ENCODE measurements at regions not wholly inside any gene's neighbourhood (a gene's known extent, or its start where the extent isn't known, plus 50 kb on each side); places are given as distances from the start of the nearest gene placed in this dataset.

DNA sequence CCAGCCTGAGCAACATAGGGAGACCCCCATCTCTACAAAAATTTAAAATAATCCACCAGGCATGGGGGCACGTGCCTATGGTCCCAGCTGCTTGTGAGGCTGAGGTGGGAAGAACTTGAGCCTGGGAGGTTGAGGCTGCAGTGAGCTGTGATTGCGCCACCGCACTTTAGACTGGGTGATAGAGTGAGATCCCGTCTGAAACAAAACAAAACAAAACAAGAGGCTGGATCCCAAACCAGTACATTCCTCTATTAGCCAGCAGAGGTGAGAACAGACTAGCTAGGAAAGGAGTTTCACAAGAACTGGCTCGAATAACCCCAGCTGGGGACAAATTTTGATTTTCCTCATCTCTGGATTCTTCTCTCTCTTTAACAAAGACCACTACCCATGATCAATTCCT, 366.7 kb upstream of the ZFHX3 start:
- H3K9ac ChIP-seq (replicated peaks in 1 of 4; ENCODE audit: extremely low read depth in 1 of 4, low read depth in 3 of 4, low read length in 3 of 4) = no peak overlapping the region
- POLR2A ChIA-PET (ENCODE audit: partially characterized antibody) = no interaction called here
- no peak overlapping the region for H2BK12ac ChIP-seq (ENCODE audit: low read depth, low read length)
- no peak overlapping the region for H4K5ac ChIP-seq (ENCODE audit: insufficient read length, low read depth, low read length)
- no peaks in the 10 kb centered on the region for H3K23me2 ChIP-seq (ENCODE audit: low read depth, low read length)
- H2BK120ac ChIP-seq (replicated peaks; ENCODE audit: low read depth, low read length) = no peak overlapping the region
- no peak overlapping the region for H2BK20ac ChIP-seq (ENCODE audit: low read length)
- no peaks in the 10 kb centered on the region for H4K20me1 ChIP-seq (replicated peaks in 1 of 2; ENCODE audit: control insufficient read depth in 1 of 2, insufficient read depth in 2 of 2, low read length in 2 of 2)
- H3K4me2 ChIP-seq (ENCODE audit: insufficient read depth in 1 of 2, low read depth in 2 of 2, low read length in 2 of 2) = no peak overlapping the region
- H3K14ac ChIP-seq (ENCODE audit: insufficient read length) = no peak overlapping the region
- no peaks in the 10 kb centered on the region for H3K27me3 ChIP-seq (replicated peaks in 1 of 4; ENCODE audit: control insufficient read depth in 3 of 4, extremely low read depth in 1 of 4, insufficient read depth in 3 of 4, low read length in 3 of 4)
- no peak overlapping the region for H3K18ac ChIP-seq (ENCODE audit: extremely low read depth, low read length)
- no peak overlapping the region; the same call in 1 of the 2 replicates for H2AFZ ChIP-seq (ENCODE audit: low read length)
- H3K79me1 ChIP-seq (ENCODE audit: low read depth, low read length) = no peaks in the 10 kb centered on the region
- CTCF ChIA-PET (ENCODE audit: partially characterized antibody) = interaction anchor here (0.6 to 0.9 kb wide), 2 partner anchors 10 to 24 kb away, joined by 3 read pairs; no protein-coding TSS in a partner anchor
- H3K23ac ChIP-seq (ENCODE audit: insufficient read length) = no peak overlapping the region
- no peak overlapping the region for H2BK5ac ChIP-seq (ENCODE audit: low read depth, low read length)
- no peaks in the 10 kb centered on the region for H3K79me2 ChIP-seq (ENCODE audit: control insufficient read depth in 1 of 2, insufficient read depth in 2 of 2, low read length in 2 of 2)
- H3K4me3 ChIP-seq (ENCODE audit: extremely low read depth in 1 of 4, insufficient read depth in 2 of 4, low read depth in 3 of 4, low read length in 4 of 4) = no peak overlapping the region
- WGBS, 2 experiments (ENCODE audit: extremely low coverage in 1 of 2, insufficient coverage in 1 of 2, insufficient read length in 1 of 2, insufficient replicate concordance in 2 of 2, low coverage in 1 of 2, low lambda C conversion rate in 2 of 2, missing lambda C conversion rate in 1 of 2) = 90% methylated on average over 5 of the region's 5 CpGs; no CpG with 5 or more reads in 1 of the 2 experiments
- H3K4me1 ChIP-seq (replicated peaks in 1 of 4; ENCODE audit: control insufficient read depth in 3 of 4, insufficient read depth in 4 of 4, low read length in 3 of 4) = no peaks in the 10 kb centered on the region
- no peak overlapping the region for H2AK5ac ChIP-seq (ENCODE audit: low read depth, low read length)
- no peak overlapping the region for H2BK15ac ChIP-seq (ENCODE audit: low read length)
- DNase-seq (ENCODE audit: low read depth in 1 of 2, low spot score in 2 of 2) (no peak), FAIRE-seq (no peak)
- H3K27ac ChIP-seq (ENCODE audit: low read depth, low read length) = no peak overlapping the region
- no peak overlapping the region for H3K4ac ChIP-seq (replicated peaks; ENCODE audit: insufficient read length, low read depth, low read length)
- H4K8ac ChIP-seq (ENCODE audit: extremely low read depth, insufficient read depth, low read length) = no peak overlapping the region
- no peaks in the 10 kb centered on the region for H3K36me3 ChIP-seq (ENCODE audit: control insufficient read depth in 2 of 4, insufficient read depth in 4 of 4, low read length in 3 of 4)
- H3K56ac ChIP-seq (replicated peaks; ENCODE audit: insufficient read length, low read depth, low read length) = no peak overlapping the region
- no peak overlapping the region for H4K91ac ChIP-seq (replicated peaks; ENCODE audit: insufficient read length, low read length)
- no peaks in the 10 kb centered on the region for H3K9me3 ChIP-seq (ENCODE audit: insufficient read depth in 2 of 2, low read depth in 1 of 2, low read length in 1 of 2)
- peak; percentile 64; the same call in 1 of the 2 replicates for TF ChIP-seq CEBPB (IDR thresholded peaks at IDR 0.05; ENCODE audit: low read depth, low read length)
- TF ChIP-seq CHD2 (IDR thresholded peaks at IDR 0.05; ENCODE audit: low read length) = no peak
- no peak for TF ChIP-seq CBX8 (IDR thresholded peaks at IDR 0.05; ENCODE audit: borderline replicate concordance, low read depth, low read length)

Data from H1 (cell line).